ENCODE measurements at regions not wholly inside any gene's neighbourhood (a gene's known extent, or its start where the extent isn't known, plus 50 kb on each side); places are given as distances from the start of the nearest gene placed in this dataset.

DNA sequence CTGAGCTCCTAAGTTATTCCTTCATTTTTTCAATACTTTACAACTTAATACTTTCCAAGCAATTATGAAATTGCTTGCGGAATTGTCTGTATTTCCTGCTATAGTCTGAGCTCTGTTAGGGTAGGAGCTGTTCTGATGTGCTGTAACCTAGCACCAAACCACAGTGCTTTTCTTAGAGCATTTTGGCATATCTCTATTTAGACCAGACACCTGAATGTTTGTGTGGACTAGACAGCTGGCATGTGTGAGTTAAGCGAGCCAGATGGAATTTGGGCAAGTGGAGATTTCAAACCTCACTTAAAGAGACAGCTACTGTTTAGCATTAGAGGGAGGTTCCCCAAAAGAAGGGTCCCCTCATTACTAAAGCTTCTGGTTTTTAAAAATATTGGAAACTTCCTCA, 106.1 kb downstream of the RWDD3 start:
- Histone ChIP-seq H3K4me1 (ENCODE audit: control insufficient read depth in 1 of 2, insufficient read depth in 2 of 2, low read length in 2 of 2) (no peaks in the 10 kb centered on the region), H3K36me3 (replicated peaks in 1 of 2; ENCODE audit: control insufficient read depth in 1 of 2, insufficient read depth in 2 of 2, low read length in 2 of 2) (no peaks in the 10 kb centered on the region), H2AFZ (ENCODE audit: insufficient read depth, low read depth, low read length, poor library complexity, severe bottlenecking) (no peak overlapping the region), H3K4me2 (replicated peaks; ENCODE audit: extremely low read depth, low read length, poor library complexity, severe bottlenecking) (no peak overlapping the region), H3K9ac (ENCODE audit: insufficient read depth, low read length, poor library complexity, severe bottlenecking) (no peak overlapping the region), H3K4me3 (replicated peaks in 1 of 3; ENCODE audit: low read depth in 2 of 3, low read length in 3 of 3) (no peak overlapping the region), H4K20me1 (ENCODE audit: insufficient read depth, low read length) (no peaks in the 10 kb centered on the region), H3K9me3 (replicated peaks in 1 of 2; ENCODE audit: control insufficient read depth in 1 of 2, insufficient read depth in 1 of 2, low read length in 2 of 2) (no peaks in the 10 kb centered on the region), H3K27me3 (ENCODE audit: control insufficient read depth in 2 of 2, insufficient read depth in 2 of 2, low read length in 2 of 2) (no peaks in the 10 kb centered on the region), H3K79me2 (ENCODE audit: insufficient read depth, low read length) (no peaks in the 10 kb centered on the region), H3K27ac (ENCODE audit: low read depth in 1 of 2, low read length in 2 of 2) (no peak overlapping the region)
- Mint-ChIP-seq H3K4me1 (no peaks in the 10 kb centered on the region), H3K27ac (no peak overlapping the region), H3K27me3 (ENCODE audit: low read depth in 3 of 3) (peaks cover 0 to 1% (median 0%) of the 10 kb centered on the region in 3 donors), H3K9me3 (peaks cover 0 to 6% (median 2%) of the 10 kb centered on the region in 7 donors), H3K4me3 (no peak overlapping the region), H3K36me3 (no peaks in the 10 kb centered on the region)
- WGBS (ENCODE audit: insufficient coverage) = no CpG with 5 or more reads among the region's 2 CpGs
- intact Hi-C loops (cut with micrococcal nuclease) = no loop called here
- DNase-seq = no peak
- TF ChIP-seq, protein P1, sequence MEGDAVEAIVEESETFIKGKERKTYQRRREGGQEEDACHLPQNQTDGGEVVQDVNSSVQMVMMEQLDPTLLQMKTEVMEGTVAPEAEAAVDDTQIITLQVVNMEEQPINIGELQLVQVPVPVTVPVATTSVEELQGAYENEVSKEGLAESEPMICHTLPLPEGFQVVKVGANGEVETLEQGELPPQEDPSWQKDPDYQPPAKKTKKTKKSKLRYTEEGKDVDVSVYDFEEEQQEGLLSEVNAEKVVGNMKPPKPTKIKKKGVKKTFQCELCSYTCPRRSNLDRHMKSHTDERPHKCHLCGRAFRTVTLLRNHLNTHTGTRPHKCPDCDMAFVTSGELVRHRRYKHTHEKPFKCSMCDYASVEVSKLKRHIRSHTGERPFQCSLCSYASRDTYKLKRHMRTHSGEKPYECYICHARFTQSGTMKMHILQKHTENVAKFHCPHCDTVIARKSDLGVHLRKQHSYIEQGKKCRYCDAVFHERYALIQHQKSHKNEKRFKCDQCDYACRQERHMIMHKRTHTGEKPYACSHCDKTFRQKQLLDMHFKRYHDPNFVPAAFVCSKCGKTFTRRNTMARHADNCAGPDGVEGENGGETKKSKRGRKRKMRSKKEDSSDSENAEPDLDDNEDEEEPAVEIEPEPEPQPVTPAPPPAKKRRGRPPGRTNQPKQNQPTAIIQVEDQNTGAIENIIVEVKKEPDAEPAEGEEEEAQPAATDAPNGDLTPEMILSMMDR (IDR thresholded peaks at IDR 0.05) = no peak

DNA sequence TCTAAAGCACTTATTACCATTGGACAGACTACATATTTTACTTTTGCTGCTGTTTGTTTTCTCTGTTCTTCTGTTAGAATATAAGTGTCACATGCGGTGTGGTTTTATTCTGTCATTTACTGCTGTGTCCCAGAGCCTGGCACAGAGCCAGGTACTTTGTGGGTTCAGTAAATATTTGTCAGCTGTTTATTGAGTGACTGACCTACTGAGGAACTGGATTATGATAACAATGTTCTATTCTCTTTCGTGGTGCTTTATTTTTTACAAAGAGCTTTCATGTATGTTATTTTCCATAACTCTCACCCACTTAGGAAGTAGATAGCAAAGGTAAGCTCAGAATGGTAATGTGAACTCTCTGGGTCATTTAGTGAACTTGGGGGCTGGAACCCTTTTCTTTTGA, 118.8 kb downstream of the RWDD3 start:
- TF ChIP-seq, protein P1 (IDR thresholded peaks at IDR 0.05) = no peak
- H3K36me3 ChIP-seq (replicated peaks in 1 of 2; ENCODE audit: control insufficient read depth in 1 of 2, insufficient read depth in 2 of 2, low read length in 2 of 2) = no peaks in the 10 kb centered on the region
- DNase-seq = no peak
- no peak overlapping the region for H2AFZ ChIP-seq (ENCODE audit: insufficient read depth, low read depth, low read length, poor library complexity, severe bottlenecking)
- Mint-ChIP-seq H3K27me3 (ENCODE audit: low read depth in 3 of 3) (peaks cover 0 to 1% (median 0%) of the 10 kb centered on the region in 3 donors), H3K9me3 (peaks cover 0 to 4% (median 0%) of the 10 kb centered on the region in 7 donors), H3K27ac (no peak overlapping the region), H3K4me1 (no peaks in the 10 kb centered on the region), H3K36me3 (no peaks in the 10 kb centered on the region), H3K4me3 (no peak overlapping the region)
- H3K4me1 ChIP-seq (ENCODE audit: control insufficient read depth in 1 of 2, insufficient read depth in 2 of 2, low read length in 2 of 2) = no peaks in the 10 kb centered on the region
- H3K9ac ChIP-seq (ENCODE audit: insufficient read depth, low read length, poor library complexity, severe bottlenecking) = no peak overlapping the region
- WGBS (ENCODE audit: insufficient coverage) = 14% methylated on average over 1 of the region's 2 CpGs
- H3K4me2 ChIP-seq (replicated peaks; ENCODE audit: extremely low read depth, low read length, poor library complexity, severe bottlenecking) = no peak overlapping the region
- H3K27me3 ChIP-seq (ENCODE audit: control insufficient read depth in 2 of 2, insufficient read depth in 2 of 2, low read length in 2 of 2) = no peaks in the 10 kb centered on the region
- no peak overlapping the region for H3K4me3 ChIP-seq (replicated peaks in 1 of 3; ENCODE audit: low read depth in 2 of 3, low read length in 3 of 3)
- no peaks in the 10 kb centered on the region for H4K20me1 ChIP-seq (ENCODE audit: insufficient read depth, low read length)
- H3K27ac ChIP-seq (ENCODE audit: low read depth in 1 of 2, low read length in 2 of 2) = no peak overlapping the region
- H3K79me2 ChIP-seq (ENCODE audit: insufficient read depth, low read length) = no peaks in the 10 kb centered on the region
- intact Hi-C loops (cut with micrococcal nuclease) = no loop called here
- H3K9me3 ChIP-seq (replicated peaks in 1 of 2; ENCODE audit: control insufficient read depth in 1 of 2, insufficient read depth in 1 of 2, low read length in 2 of 2) = no peaks in the 10 kb centered on the region

Data from CD14-positive monocyte (primary cell).